ENCODE measurements at regions not wholly inside any gene's neighbourhood (a gene's known extent, or its start where the extent isn't known, plus 50 kb on each side); places are given as distances from the start of the nearest gene placed in this dataset.

- no peak for TF ChIP-seq CTCF (conservative IDR thresholded peaks at IDR 0.05; ENCODE audit: low read length)
- TF ChIP-seq EZH2phosphoT487 (IDR thresholded peaks at IDR 0.05; ENCODE audit: borderline replicate concordance) = no peak
Observed at GRCh38 chr15:93358166-93359059, 269.4 kb upstream of the RGMA start.

Data from Loucy (cell line).